ENCODE measurements at regions not wholly inside any gene's neighbourhood (a gene's known extent, or its start where the extent isn't known, plus 50 kb on each side); places are given as distances from the start of the nearest gene placed in this dataset.

GRCh38 chr13:37353911-37354310 is 244.7 kb downstream of the POSTN start:
- no peak for DNase-seq

- DNase-seq = no peak
Observed at GRCh38 chr13:37351211-37351610, 245.7 kb upstream of the CSNK1A1L start.

GRCh38 chr13:37349916-37350315 is 244.5 kb upstream of the CSNK1A1L start:
- DNase-seq = peak in 1 of 2 experiments; percentile 27

GRCh38 chr13:37348916-37349643 is 243.6 kb upstream of the CSNK1A1L start:
- DNase-seq = peak in 1 of 2 experiments; percentile 43

- DNase-seq = no peak
Observed at GRCh38 chr13:37345869-37346268, 240.4 kb upstream of the CSNK1A1L start.

GRCh38 chr13:37345391-37345790 is 239.9 kb upstream of the CSNK1A1L start:
- no peak for DNase-seq

GRCh38 chr13:37344056-37344455 is 238.6 kb upstream of the CSNK1A1L start:
- no peak for DNase-seq

- DNase-seq = no peak
Observed at GRCh38 chr13:37342205-37342604, 236.7 kb upstream of the CSNK1A1L start.

- DNase-seq = no peak
Observed at GRCh38 chr13:37340901-37341670, 235.6 kb upstream of the CSNK1A1L start.

- no peak for DNase-seq
Observed at GRCh38 chr13:37339386-37339735, 233.9 kb upstream of the CSNK1A1L start.

GRCh38 chr13:37338726-37339385 is 233.4 kb upstream of the CSNK1A1L start:
- no peak for DNase-seq

- DNase-seq = no peak
Observed at GRCh38 chr13:37326334-37326733, 220.9 kb upstream of the CSNK1A1L start.

GRCh38 chr13:37319031-37319443 is 213.6 kb upstream of the CSNK1A1L start:
- DNase-seq = no peak

- DNase-seq = no peak
Observed at GRCh38 chr13:37316935-37317334, 211.5 kb upstream of the CSNK1A1L start.

GRCh38 chr13:37313372-37313771 is 207.9 kb upstream of the CSNK1A1L start:
- DNase-seq = no peak

GRCh38 chr13:37306778-37307544 is 201.5 kb upstream of the CSNK1A1L start:
- no peak for DNase-seq

- DNase-seq = no peak
Observed at GRCh38 chr13:37303606-37304005, 198.1 kb upstream of the CSNK1A1L start.

GRCh38 chr13:37302686-37303085 is 197.2 kb upstream of the CSNK1A1L start:
- DNase-seq = no peak

- DNase-seq = no peak
Observed at GRCh38 chr13:37295573-37295972, 190.1 kb upstream of the CSNK1A1L start.

- no peak for DNase-seq
Observed at GRCh38 chr13:37295071-37295470, 189.6 kb upstream of the CSNK1A1L start.

- DNase-seq = no peak
Observed at GRCh38 chr13:37294472-37294871, 189.0 kb upstream of the CSNK1A1L start.

- no peak for DNase-seq
Observed at GRCh38 chr13:37293295-37293694, 187.8 kb upstream of the CSNK1A1L start.
